PC-9 (cell line): ENCODE measurements at regions not wholly inside any gene's neighbourhood (a gene's known extent, or its start where the extent isn't known, plus 50 kb on each side); places are given as distances from the start of the nearest gene placed in this dataset.

Source experiments
- CTCF ChIP-seq: fragments of 200-600 bp; sonication (generic); conservative IDR thresholded peaks from 2 replicates; pipeline ENCODE4 v1.6.1; 2017; ENCODE audit warnings: mixed run types, antibody characterized with exemption, mild to moderate bottlenecking, moderate library complexity
- EZH2 ChIP-seq: fragments of 200-600 bp; sonication (generic); IDR thresholded peaks from 2 replicates; pipeline ENCODE4 v1.8.0; 2017; ENCODE audit warnings: antibody characterized with exemption, low read depth

GRCh38 chr4:111216791-111217190, 593.9 kb upstream of the PITX2 start:
- no peak for TF ChIP-seq CTCF
- TF ChIP-seq EZH2: no peak
